Colon (tissue), 2 donors: ENCODE measurements at regions not wholly inside any gene's neighbourhood (a gene's known extent, or its start where the extent isn't known, plus 50 kb on each side); places are given as distances from the start of the nearest gene placed in this dataset.

Experiments
- FAIRE-seq: peaks from 2 replicates; lab custom pipeline; 2012; peaks lifted over from hg19 to GRCh38; lab: Jason Lieb, UNC
- donor health status: control.
- donor health status: control.

GRCh38 chr2:116645155-116645554 lies 1169.3 kb upstream of the DDX18 start:
- FAIRE-seq, result no peak

GRCh38 chr2:116668691-116669090 lies 1145.8 kb upstream of the DDX18 start:
- no peak for FAIRE-seq

GRCh38 chr2:116669782-116670181 lies 1144.7 kb upstream of the DDX18 start:
- FAIRE-seq, result no peak

GRCh38 chr2:116674188-116674587 lies 1140.3 kb upstream of the DDX18 start:
- FAIRE-seq, result no peak

GRCh38 chr2:116676776-116677175 lies 1137.7 kb upstream of the DDX18 start:
- FAIRE-seq, result no peak

GRCh38 chr2:116680256-116680936 lies 1134.1 kb upstream of the DDX18 start:
- FAIRE-seq, result no peak

- no peak for FAIRE-seq
These were observed 1127.1 kb upstream of the DDX18 start for GRCh38 chr2:116687371-116687770.

GRCh38 chr2:116692988-116693387 lies 1121.5 kb upstream of the DDX18 start:
- FAIRE-seq, result no peak

- FAIRE-seq, result no peak
These were observed 1118.3 kb upstream of the DDX18 start for GRCh38 chr2:116696223-116696622.

GRCh38 chr2:116696903-116697302 lies 1117.6 kb upstream of the DDX18 start:
- FAIRE-seq, result no peak

GRCh38 chr2:116706396-116706795 lies 1108.1 kb upstream of the DDX18 start:
- FAIRE-seq, result no peak

- FAIRE-seq, result no peak
These were observed 1098.5 kb upstream of the DDX18 start for GRCh38 chr2:116716038-116716437.

- no peak for FAIRE-seq
These were observed 1098.0 kb upstream of the DDX18 start for GRCh38 chr2:116716444-116716843.

GRCh38 chr2:116717832-116718231 lies 1096.7 kb upstream of the DDX18 start:
- no peak for FAIRE-seq

- FAIRE-seq, result no peak
These were observed 1096.0 kb upstream of the DDX18 start for GRCh38 chr2:116718451-116718850.

GRCh38 chr2:116719836-116720235 lies 1094.7 kb upstream of the DDX18 start:
- no peak for FAIRE-seq

GRCh38 chr2:116724550-116724949 lies 1089.9 kb upstream of the DDX18 start:
- FAIRE-seq, result no peak

GRCh38 chr2:116732322-116732721 lies 1082.2 kb upstream of the DDX18 start:
- FAIRE-seq, result no peak

GRCh38 chr2:116733699-116734098 lies 1080.8 kb upstream of the DDX18 start:
- FAIRE-seq, result no peak

GRCh38 chr2:116737951-116738350 lies 1076.5 kb upstream of the DDX18 start:
- FAIRE-seq, result no peak

GRCh38 chr2:116747103-116747502 lies 1067.4 kb upstream of the DDX18 start:
- FAIRE-seq, result no peak

- FAIRE-seq, result no peak
These were observed 1064.5 kb upstream of the DDX18 start for GRCh38 chr2:116749994-116750393.

GRCh38 chr2:116754381-116755101 lies 1060.0 kb upstream of the DDX18 start:
- no peak for FAIRE-seq

- FAIRE-seq, result no peak
These were observed 1052.6 kb upstream of the DDX18 start for GRCh38 chr2:116761864-116762263.
